HCT116 (cell line): ENCODE measurements at regions not wholly inside any gene's neighbourhood (a gene's known extent, or its start where the extent isn't known, plus 50 kb on each side); places are given as distances from the start of the nearest gene placed in this dataset.

Experiments used
- POLR2A ChIP-seq: IDR thresholded peaks from 2 replicates; pipeline ENCODE4 v1.7.0; 2011; ENCODE audit warnings: borderline replicate concordance; ENCODE audit not compliant: insufficient read depth, insufficient read length; ENCODE audit errors: extremely low read depth
- POLR2AphosphoS5 ChIP-seq: IDR thresholded peaks from 2 replicates; pipeline ENCODE4 v1.6.1; 2011; ENCODE audit warnings: mild to moderate bottlenecking, low read depth, low read length, moderate library complexity
- ZNF274 ChIP-seq: fragments of 200-500 bp; sonication (Bioruptor generic); IDR thresholded peaks from 2 replicates; pipeline ENCODE4 v1.6.1; 2014; ENCODE audit warnings: mild to moderate bottlenecking, low read depth, low read length, inconsistent platforms
- TF ChIP-seq, protein P1 (sequence below), 3 experiments: fragments of 200-600 bp in 1 of 3; sonication (generic) in 1 of 3; IDR thresholded peaks in 2 of 3; conservative IDR thresholded peaks in 1 of 3; 2 replicates each; pipeline ENCODE4 v1.5.1; 2012 to 2017; ENCODE audit warnings: low read depth in 2 of 3, low read length in 2 of 3, antibody characterized with exemption in 1 of 3, borderline replicate concordance in 1 of 3, control low read depth in 1 of 3, mild to moderate bottlenecking in 1 of 3, mixed read lengths in 1 of 3, mixed run types in 1 of 3, moderate library complexity in 1 of 3; ENCODE audit not compliant: insufficient read depth in 1 of 3

DNA sequence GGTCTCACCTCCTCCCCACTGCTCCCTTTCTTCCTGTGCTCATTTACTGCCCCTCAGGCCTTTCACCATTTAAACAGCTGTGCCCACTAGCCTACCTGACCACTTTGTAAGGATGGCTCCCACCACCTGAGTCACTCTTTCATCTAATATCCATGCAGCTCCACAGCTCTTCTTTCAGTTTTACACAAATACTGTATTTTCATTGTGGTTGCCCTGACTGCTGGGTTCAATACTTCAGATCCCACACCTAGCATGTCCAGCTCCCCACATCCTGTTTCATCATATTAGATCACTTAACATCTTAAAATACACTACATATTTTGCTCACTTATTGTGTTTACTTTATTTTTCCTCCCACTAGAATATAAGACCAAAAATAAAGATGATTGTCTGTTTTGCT is 1110.6 kb downstream of the TSN start:
- TF ChIP-seq, protein P1, sequence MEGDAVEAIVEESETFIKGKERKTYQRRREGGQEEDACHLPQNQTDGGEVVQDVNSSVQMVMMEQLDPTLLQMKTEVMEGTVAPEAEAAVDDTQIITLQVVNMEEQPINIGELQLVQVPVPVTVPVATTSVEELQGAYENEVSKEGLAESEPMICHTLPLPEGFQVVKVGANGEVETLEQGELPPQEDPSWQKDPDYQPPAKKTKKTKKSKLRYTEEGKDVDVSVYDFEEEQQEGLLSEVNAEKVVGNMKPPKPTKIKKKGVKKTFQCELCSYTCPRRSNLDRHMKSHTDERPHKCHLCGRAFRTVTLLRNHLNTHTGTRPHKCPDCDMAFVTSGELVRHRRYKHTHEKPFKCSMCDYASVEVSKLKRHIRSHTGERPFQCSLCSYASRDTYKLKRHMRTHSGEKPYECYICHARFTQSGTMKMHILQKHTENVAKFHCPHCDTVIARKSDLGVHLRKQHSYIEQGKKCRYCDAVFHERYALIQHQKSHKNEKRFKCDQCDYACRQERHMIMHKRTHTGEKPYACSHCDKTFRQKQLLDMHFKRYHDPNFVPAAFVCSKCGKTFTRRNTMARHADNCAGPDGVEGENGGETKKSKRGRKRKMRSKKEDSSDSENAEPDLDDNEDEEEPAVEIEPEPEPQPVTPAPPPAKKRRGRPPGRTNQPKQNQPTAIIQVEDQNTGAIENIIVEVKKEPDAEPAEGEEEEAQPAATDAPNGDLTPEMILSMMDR (IDR thresholded peaks at IDR 0.05 in 2 of 3, conservative IDR thresholded peaks at IDR 0.05 in 1 of 3; ENCODE audit: borderline replicate concordance in 1 of 3, insufficient read depth in 1 of 3, low read depth in 2 of 3, low read length in 2 of 3) = no peak
- no peak for TF ChIP-seq ZNF274
- no peak for TF ChIP-seq POLR2A
- no peak for TF ChIP-seq POLR2AphosphoS5
